NCI-H510A treated with DMSO at 0.1 percent for 48 hours (cell line): ENCODE measurements at regions not wholly inside any gene's neighbourhood (a gene's known extent, or its start where the extent isn't known, plus 50 kb on each side); places are given as distances from the start of the nearest gene placed in this dataset.

Experiments used
- DNase-seq: peaks from one replicate; lab custom pipeline; 2025; lab: John Stamatoyannopoulos, UW

DNA sequence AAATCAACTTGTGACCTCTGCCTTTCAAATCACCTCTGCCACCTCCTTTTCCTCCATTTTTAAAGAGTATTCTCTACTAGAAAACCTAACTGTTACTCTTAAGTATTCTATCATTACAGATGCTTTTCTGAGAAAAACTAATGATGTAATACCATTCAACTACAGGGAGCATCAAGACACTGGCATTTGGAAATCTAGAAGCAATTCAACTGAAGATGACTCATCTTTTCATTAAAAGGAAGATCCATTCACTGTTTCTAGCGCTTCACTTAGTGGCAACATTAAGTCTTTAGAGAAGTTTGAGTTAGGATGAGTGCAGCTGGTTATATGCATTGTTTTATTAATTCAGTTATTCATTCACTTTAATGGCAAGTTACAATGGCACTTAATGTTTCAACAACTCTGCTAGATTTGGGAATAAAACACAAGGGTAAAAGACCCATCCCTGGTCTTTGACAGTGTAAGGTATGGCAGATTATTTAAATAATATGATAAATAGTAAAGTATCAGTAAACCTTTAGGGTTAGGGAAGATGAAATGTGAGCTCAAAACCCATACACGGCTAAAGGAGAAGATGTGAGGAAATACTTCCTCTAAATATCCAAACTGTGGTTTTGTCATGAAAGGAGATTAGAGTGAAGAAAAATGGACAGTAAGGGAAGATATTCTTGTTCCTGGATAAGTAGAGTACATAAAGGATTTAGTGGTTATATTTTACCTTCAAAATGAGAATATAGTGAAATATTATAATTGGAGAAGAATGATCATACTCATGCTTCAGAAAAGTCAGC is 61.7 kb downstream of the KCNJ2 start:
- DNase-seq: no peak

DNA sequence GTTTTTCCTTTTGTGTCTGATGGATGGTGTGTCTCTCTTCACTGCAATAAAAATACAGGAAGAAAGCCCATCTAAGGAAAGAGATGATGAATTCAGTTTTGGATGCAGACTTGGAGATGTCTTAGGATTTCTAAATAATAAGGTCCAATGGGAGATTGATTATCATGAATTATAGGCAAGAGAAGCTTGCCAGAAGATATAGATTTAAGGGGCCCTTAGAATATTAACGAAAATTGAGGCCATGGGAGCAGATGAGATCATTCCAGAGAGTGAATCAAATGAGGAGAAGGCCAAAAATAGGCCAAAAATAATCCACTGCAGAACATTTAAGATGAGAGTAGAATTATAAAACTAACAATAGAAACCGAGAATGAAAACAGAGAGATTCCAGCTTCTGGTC is 63.1 kb downstream of the KCNJ2 start:
- DNase-seq: no peak

DNA sequence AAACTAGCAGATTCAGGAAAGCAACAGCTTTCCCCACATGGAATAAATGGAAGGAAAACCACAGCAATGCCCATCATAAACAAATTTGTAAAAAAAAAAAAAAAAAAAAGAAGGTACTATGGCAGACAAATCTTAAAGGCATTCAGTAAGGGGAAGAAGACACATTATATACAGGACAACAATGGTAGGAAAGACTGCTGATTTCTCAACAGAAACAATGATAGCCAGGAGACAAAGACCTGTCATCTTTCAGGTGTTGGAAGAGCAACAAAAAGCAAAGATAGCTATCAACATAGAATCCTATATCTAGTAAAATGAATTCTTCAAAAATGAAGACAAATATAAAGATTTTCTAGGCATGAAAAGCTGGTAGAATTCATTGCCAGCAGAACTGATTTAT is 65.9 kb downstream of the KCNJ2 start:
- DNase-seq: no peak

DNA sequence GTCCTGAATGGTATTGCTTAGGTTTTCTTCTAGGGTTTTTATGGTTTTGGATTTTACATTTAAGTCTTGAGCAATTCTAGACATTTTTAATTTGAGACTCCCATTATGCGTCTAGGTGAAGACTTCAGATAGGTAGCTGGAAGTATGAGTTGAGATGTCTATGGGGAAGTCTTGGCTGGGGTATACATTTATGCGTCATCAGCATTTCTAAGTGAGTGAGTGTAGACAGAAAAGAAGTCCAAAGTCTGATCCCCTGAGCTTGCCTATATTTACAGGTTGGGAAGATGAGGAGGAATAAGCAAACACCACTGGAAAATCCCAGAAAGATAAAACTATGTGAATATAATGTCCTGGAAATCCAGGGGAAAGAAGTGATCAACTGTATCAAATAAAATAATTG is 68.9 kb downstream of the KCNJ2 start:
- no peak for DNase-seq

DNA sequence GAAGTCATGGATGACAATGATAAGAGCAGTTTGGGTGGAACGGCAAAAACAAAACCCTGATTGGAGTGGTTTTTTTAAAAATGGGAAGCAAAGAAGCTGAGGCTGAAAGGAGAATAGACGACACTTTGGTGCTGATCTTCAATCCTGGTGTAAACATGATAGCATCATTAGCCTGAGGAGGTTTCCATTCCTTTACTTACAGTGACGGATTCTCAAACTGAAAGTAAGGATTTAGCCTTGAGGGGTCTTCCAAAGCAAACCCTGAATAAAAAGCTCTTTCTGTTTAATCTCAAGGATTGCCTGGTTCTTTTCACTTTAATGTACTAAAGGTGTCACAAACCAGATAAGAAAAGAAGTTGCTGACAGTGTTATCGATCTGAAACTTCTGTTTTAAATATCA is 69.3 kb downstream of the KCNJ2 start:
- no peak for DNase-seq

DNA sequence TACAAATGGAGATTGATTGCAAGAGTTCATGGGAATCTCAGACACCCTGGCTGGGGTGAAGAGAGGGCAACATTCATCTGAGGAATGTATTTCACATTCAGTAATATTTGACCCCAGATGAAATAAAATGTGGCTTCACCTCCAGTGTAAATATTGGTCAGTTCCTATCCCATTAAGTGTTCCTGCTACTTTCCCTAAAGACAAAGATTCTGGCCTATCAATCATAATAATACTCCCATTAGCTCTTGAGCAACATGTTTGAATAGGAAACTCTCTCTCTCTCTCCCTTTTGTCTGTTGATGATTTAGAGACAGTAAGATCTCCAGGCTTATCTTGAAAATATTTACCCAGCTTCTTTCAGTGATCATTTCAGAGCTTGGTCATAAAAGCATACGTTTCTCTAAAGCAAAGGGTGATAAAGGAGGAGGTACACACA is 70.1 kb downstream of the KCNJ2 start:
- DNase-seq: peak; percentile 84

DNA sequence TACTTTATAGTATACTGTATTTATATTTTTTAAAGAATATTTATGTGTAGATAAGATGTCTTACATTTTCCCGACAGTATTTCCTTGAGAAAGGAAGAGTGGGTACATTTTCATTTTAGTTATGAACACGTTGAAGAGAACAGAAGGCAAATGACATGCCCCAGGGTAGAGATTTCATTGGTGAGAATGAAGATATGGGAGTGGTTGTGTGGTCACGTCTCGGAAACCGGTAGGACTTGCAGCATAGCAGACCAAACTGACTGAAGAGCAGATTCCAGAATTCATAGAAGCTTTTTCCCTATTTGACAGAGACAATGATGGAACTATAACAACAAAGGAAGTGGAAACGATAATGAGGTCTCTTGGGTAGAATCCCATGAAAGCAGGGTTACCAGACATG is 71.7 kb downstream of the KCNJ2 start:
- no peak for DNase-seq

DNA sequence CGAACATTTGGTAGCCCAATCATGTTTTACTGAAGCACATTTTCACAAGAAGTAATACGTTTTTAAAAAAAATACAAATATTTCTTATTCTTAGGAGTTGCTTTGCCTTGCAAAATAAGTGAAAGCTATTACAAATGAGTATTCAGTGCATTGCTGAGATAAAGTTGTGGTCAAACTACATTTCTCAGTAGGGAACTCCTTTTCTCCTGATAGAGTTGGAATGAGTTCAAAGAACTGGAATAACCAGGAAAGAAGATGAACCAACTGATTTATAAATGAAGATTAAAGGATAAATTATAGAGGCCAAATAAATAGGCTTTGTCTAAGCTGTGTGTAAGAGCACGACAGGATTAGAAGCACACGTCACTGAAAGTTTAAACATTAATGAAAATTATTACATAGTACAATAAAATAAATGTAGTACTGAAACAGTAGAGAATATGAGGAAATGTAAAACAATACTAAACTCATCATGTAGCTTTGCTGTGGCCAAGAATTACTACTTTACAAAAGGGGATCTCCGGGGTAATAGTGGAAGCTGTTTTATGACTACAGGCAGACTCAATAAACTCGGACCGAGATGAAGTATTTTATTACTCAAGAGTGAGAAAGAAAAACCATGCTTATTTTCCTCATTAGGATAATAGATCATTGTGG is 73.6 kb downstream of the KCNJ2 start:
- DNase-seq: no peak

DNA sequence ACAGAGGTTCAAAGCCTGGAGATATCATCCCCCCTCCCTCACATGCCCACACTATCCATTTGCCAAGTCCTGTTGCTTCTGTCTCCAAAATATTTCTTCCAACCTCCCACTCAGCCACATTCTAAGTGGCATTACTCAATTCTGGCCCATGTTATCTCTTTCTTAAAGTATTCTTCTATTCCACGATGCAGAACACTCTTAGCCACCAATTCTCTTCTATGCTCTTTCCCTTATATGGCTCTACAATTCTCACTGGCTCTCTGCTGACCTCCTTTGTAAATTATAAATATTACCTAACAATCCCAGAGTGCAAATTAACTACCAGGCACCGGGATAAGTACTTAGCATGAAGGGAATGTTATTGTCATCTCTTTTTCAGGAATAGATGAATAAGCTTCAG is 82.4 kb downstream of the KCNJ2 start:
- peak; percentile 29 for DNase-seq

DNA sequence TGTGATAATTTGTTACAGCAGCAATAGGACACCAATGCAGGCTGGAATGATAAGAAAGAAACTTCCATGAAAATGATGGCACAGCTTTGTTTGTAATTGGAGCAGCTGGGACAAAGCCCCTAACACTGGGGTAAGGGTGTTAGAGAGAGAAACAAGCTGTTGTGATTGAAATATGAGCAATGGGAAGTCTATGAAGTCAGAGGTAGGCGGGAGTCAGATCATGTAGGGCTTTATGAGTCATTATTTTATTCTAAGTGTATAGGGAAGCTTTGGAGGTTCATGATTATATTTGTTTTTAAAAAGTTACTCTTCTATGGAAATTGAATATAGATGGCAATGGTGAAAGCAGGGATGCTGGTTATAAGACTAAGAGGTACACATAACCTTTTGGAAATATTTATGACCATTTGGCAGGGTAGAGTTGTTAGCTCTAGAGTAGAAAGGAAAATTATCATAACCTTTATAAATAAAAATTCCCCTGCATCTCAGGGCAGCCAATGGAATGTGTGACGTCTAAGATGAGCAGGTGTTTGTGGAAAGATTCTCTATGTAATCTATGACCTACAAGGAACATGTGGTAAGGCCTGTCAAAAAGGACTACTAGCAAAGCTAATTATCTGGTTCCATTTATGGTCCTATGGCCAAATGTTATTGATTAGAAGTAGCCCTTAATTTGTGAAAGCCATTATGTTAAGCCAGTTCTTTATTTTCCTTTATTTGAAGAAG is 85.6 kb downstream of the KCNJ2 start:
- DNase-seq: no peak

DNA sequence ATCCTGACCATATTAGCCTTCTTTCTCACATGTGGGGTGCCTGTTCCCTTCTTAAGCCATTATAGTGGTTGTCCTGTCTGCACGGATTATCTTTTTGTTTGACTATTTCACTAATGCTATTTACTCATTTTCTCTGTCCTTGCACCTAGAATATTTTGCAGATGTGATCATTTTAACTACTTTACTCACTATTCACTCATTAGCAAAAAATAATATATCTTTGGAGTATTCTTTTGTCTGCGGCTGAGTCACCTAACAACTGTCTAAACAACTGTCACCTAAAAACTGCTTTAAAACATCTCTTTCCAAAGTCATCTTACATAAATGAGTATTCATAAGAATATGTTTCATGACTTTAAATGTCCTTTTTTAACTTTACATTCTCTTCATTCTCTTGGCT is 87.4 kb downstream of the KCNJ2 start:
- no peak for DNase-seq

DNA sequence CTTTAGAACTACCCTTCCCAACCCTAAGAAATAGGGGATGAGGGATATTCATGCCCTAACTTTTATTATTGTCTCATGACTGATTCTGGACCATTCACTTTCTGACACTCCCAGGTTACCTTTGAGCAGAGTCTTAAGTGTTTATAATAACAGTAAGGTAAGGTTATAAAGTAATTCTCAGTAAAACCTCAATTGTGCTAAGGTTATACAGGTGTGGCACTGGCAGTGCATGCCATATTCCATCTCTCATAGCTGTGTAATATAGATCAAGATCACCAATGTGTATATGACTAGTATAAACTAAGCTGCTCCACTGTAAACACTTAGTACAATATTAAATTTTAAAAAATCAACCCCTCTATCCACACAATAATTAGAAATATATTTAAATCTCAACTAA is 89.1 kb downstream of the KCNJ2 start:
- no peak for DNase-seq

DNA sequence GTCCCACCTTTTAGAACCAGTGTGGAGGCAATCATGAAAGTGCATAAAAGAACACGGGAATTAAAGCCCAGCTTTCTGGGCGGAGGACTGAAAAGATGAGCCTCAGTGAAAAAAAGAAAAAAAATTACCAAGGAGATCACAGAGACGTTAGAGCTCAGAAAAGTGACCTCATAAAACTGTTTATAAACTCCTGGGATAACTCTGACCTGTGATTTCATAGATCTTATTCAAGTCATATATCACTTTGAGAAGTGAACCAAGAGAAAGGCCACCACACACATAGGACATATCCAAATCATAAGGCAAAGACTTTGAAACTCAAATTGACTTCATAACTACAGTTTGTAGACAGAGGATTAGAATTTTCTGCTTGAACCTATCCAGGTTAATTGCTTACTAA is 90.1 kb downstream of the KCNJ2 start:
- DNase-seq: no peak

DNA sequence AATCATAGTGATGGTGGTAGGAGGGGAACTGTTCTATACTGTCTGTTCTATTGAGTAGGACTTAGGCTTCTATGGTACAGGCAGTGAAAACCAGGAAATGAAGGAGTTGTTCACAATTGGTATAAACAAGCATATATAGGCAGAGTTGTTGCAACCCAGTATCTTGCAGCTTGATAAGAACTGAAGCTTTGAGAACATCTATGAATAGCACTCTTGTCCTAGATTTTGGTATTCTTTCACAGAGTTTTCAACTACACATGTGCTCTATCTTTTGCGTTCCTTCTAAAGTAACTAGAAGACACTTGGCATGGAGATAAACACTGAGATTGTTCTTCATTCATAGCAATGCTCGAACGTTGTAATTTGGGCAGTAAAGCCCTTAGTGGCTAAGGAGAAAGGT is 91.8 kb downstream of the KCNJ2 start:
- DNase-seq: no peak

DNA sequence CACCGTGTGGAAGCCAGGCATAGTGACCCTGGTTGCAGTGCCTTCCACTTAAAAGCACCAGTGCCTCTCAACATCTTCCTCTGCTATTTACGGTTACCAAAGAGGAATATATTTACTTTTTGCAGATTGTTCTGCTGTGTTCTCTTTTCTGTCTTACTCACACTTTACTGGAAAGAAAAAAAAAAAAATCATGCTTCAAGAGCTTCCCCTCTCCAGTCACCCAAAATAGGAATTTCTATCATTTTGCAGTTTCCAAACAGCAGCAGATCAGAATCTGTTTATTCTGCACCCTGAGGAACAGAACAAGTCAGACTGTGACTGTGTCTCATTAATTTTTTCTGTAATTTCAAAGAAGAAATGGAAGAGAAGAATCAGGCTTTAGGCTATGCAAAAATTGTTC is 96.1 kb downstream of the KCNJ2 start:
- no peak for DNase-seq

DNA sequence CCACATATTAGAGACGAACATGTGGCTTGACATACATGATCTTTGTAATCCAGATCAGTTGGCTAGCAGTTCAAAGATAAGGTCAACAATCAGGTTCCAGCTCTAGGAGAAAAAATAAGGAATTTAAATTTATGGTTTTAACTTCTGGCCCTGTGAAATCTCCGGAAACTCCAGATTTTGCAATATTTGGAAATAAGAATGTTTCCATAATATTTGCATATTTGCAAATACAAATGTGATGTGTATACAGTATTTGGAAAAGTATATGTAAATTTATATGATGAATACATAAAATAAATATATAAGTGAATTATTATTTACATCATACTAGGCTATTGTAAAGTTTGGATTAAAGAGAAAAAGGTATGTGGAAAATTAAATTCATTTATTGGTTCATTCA is 97.1 kb downstream of the KCNJ2 start:
- no peak for DNase-seq

DNA sequence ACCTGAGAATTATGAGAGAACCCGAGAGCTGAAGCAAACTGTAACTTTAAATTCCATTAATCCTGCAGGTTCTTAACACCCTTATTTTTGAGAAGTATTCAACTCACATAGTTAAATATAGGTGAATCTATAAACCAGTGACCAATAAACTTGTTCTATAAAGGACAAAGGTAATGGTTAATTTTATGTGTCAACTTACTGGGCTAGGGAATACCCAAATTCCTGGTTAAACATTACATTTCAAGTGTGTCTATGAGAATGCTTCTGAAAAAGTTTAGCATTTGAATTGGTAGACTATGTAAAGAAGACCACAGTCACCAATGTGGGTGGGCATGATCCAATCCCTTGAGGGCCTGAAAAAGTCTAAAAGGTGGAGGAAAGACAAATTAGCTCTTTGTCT is 99.1 kb downstream of the KCNJ2 start:
- no peak for DNase-seq

DNA sequence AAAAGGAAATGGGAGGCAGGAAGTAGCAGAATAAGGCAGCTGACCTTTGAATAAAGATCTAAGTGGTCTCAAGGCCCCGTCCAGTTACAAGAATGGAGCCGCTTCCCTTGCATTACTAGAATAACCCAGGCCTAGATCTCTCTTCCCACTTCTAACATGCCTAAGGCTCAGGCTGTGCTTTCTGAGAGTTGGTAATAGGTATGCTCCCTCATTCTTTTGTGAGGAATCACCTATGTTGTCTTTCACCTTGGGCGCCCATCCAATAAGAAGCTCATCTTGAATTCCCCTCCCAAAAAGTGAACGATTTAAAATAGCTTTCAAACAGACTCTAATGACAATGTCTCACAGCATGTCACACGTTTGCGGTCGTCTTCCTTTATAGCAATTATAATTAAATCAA is 101.2 kb downstream of the KCNJ2 start:
- no peak for DNase-seq

DNA sequence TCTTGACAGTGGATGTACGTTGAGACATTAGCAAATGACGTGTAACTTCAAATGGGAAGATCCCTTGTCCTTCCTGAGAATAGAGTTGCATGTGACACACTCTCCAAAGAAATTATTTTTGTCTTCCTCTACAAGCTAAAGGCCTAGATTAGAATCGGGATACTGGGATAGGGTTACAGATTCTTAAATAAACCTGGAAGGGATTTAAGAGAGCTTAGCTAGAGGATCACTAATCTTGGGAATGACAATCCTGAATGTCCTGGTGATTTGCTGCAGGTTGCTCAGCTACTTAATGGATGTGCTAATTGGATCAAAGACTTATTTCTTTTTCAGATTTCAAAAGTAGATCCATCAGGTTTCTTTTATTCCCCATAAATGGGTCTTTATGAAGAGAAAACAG is 101.9 kb downstream of the KCNJ2 start:
- no peak for DNase-seq

DNA sequence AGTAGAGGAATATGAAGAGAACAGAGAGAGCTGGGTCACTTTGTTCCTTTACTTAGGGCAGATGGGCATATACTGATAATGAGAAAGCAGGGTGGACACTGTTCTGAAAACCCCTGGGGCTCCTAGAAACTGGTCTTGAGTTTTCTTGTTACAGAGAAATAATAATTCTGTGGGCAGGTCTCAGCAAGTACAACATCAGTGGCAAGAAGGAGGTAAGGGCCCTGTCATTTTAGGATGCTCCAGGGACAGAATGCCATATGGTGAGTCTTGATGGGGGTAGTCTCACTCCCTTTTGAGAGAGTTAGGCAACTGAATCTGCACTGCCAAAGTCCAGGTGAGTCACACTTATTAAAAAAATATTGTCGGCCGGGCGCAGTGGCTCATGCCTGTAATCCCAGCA is 102.3 kb downstream of the KCNJ2 start:
- no peak for DNase-seq

DNA sequence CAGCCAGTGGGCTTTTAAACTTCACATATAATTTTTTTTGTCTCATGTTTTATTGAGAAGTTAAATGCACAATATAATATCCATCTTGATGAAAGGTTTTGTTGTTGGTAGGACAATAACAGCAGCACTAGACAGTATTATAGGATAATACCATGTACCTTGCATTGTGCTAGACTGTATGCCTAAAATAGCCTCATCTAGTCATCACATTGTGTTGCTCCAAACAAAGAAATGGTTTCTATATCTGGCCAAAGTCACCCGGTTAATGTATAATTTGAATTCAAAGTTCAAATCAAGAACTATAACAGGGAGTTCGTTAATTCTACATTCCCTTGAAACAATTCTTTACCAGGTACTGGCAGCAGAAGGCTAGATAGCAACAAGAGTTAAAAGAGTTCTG is 104.9 kb downstream of the KCNJ2 start:
- DNase-seq: no peak

DNA sequence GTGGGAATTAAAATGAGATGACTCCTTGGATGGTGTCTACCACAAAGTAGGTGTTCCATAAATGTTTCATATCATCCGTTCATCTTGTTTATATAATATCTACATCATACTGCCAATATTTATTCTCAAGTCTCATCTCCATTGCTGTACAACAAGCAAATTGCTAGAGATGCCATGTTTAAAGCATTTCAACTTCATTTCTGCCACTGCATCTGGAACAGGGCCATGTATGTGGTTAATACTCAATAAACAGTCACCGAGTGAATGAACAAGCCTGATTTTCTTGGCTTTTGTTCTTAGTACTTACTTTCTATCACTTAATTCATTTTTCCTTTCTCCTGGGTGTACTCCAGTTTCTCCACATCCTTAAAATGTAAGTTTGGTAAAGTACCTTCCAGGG is 107.6 kb downstream of the KCNJ2 start:
- no peak for DNase-seq

DNA sequence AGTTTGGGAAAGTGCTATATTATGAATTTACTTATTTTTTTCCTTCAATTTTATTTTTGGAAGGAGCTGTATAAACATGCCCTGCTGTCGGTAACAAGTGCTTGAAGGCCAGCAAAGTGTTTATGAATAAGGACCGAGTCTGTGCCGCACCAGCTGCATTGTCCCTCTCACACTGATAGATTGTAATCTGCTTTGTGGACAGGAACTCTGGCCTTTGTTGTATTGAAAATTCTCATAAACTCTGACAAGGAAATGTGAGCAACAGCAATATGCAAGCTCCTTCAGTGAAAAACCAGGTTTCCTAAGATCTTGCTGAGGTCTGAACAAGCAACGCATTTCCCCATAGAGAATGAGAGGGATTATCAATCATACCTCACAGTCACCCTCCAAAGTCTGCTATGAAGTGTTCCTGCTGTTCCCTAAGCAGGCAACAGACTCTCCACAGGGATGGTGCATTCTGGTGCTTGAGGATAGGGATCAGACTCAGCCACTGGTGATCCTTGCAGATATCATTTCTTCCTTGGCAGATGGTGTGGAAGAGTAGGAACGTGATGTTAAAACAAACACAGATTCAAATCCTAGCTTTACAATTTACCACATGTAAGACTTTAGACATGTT is 109.6 kb downstream of the KCNJ2 start:
- DNase-seq: peak; percentile 90
